Heart left ventricle (tissue), 16 donors: ENCODE measurements at regions not wholly inside any gene's neighbourhood (a gene's known extent, or its start where the extent isn't known, plus 50 kb on each side); places are given as distances from the start of the nearest gene placed in this dataset.

Experiments used
- ATAC-seq, 4 donors: fragments of 200-7000 bp; cut with Tn5 transposase; one replicate each; pipeline ENCODE4 v1.9.1; 2020 to 2022; ENCODE audit warnings: moderate library complexity in 4 of 4, mild to moderate bottlenecking in 3 of 4, moderate number of reproducible peaks in 1 of 4
- DNase-seq, 5 donors: peaks; one replicate each; pipeline ENCODE4 v3.0.0-alpha.2; 2020
- H3K27ac ChIP-seq, 12 donors: fragments of 200-600 bp; sonication (generic) in 4 of 12; one replicate each; pipeline versions ENCODE4 v1.5.0 to v1.8.0; 2016 to 2022; ENCODE audit warnings: mild to moderate bottlenecking in 2 of 12
- H3K27me3 ChIP-seq, 9 donors: fragments of 200-600 bp; sonication (generic) in 2 of 9; one replicate each; pipeline versions ENCODE4 v1.5.1 to v1.8.0; 2016 to 2022; ENCODE audit warnings: mild to moderate bottlenecking in 3 of 9
- H3K36me3 ChIP-seq, 9 donors: fragments of 200-600 bp; sonication (generic) in 2 of 9; one replicate each; pipeline versions ENCODE4 v1.5.0 to v1.8.0; 2018 to 2022; ENCODE audit warnings: mild to moderate bottlenecking in 2 of 9
- H3K4me1 ChIP-seq, 12 donors: fragments of 200-600 bp; sonication (generic) in 4 of 12; one replicate each; pipeline versions ENCODE4 v1.5.0 to v1.8.0; 2016 to 2022; ENCODE audit warnings: mild to moderate bottlenecking in 3 of 12
- H3K4me3 ChIP-seq, 12 donors: fragments of 200-600 bp; sonication (generic) in 4 of 12; one replicate each; pipeline versions ENCODE4 v1.5.0 to v1.8.0; 2017 to 2022; ENCODE audit warnings: mild to moderate bottlenecking in 9 of 12, moderate library complexity in 4 of 12
- H3K9me3 ChIP-seq, 12 donors: fragments of 200-600 bp; sonication (generic) in 4 of 12; one replicate each; pipeline versions ENCODE4 v1.5.0 to v1.8.0; 2016 to 2022; ENCODE audit warnings: mild to moderate bottlenecking in 1 of 12
- CTCF ChIP-seq, 12 donors: fragments of 200-600 bp; sonication (generic) in 4 of 12; IDR thresholded peaks; one replicate each; pipeline versions ENCODE4 v1.5.0 to v1.8.0; 2018 to 2022; ENCODE audit warnings: antibody characterized with exemption in 12 of 12, mild to moderate bottlenecking in 5 of 12
- POLR2A ChIP-seq, 2 donors: fragments of 450-650 bp; IDR thresholded peaks; one replicate each; pipeline ENCODE4 v1.6.1; 2017; ENCODE audit warnings: antibody characterized with exemption in 2 of 2, mild to moderate bottlenecking in 2 of 2, moderate library complexity in 2 of 2
- WGBS, 4 donors: extraction: QIAGEN DNeasy Blood & Tissue Kit in 2 of 4; methylation state at CpG; one replicate each; pipeline versions ENCODE4 v1.1.5 to v1.1.7; 2013 to 2018; 5-methylcytosine and 5-hydroxymethylcytosine counted together
- intact Hi-C, 10 donors: fragments of 100-400 bp; cut with DNase I; formaldehyde crosslinking; loops; one replicate each; pipeline versions ENCODE4 v1.11.1 to v1.14.2; 2022
- donor health status: ischemic (EF 13 %, LVEDD 7.1; RV severe dilation, severe dysfunction).
- donor health status: healthy with polysubstance abuse.
- donor health status: DM: no; HTN: yes; CAD: no.
- donor health status: DM: no; HTN: no; CAD: no.
- donor health status: ischemic (EF 25% LVEDD 6.9; RV normal size, moderate dysfunction).
- donor health status: ischemic (EF 25% LVEDD 5.7; RV mildly dilated, moderate dysfunction).
- donor health status: healthy.
- donor health status: DM: yes; HTN: yes; CAD: no.
- donor health status: ischemic (EF 35%, LVEDD 5.7; RV mildly dilated, moderate dysfunction).
- donor health status: nonischemic (EF 11% LVEDD 7.7; RV severe dilation, severe dysfunction).
- donor health status: DM: yes; HTN: yes; CAD: no.
- donor health status: PGD.
- donor health status: ischemic (EF 29% LVEDD 5.4; RV normal size, mild dysfunction).
- donor health status: nonischemic (EF 23%, LVEDD 6.1; RV moderate dilation, normal function).

GRCh38 chr10:33501161-33501560 is 166.7 kb upstream of the NRP1 start:
- H3K27me3 ChIP-seq: no peaks in the 10 kb centered on the region
- no peaks in the 10 kb centered on the region for H3K36me3 ChIP-seq
- H3K9me3 ChIP-seq: no peaks in the 10 kb centered on the region
- TF ChIP-seq POLR2A (IDR thresholded peaks at IDR 0.05) (no peak), CTCF (IDR thresholded peaks at IDR 0.05) (no peak)
- WGBS, 4 donors: 93 to 100% (median 99%) methylated on average over 1 of the region's 1 CpG
- H3K27ac ChIP-seq: no peak overlapping the region
- DNase-seq: no peak
- no peaks in the 10 kb centered on the region for H3K4me1 ChIP-seq
- intact Hi-C loops: no loop called here
- no peak for ATAC-seq
- H3K4me3 ChIP-seq: no peak overlapping the region

- Histone ChIP-seq H3K4me1 (peaks cover 0 to 18% (median 0%) of the 10 kb centered on the region in 12 donors), H3K27ac (no peak overlapping the region), H3K27me3 (no peaks in the 10 kb centered on the region), H3K9me3 (no peaks in the 10 kb centered on the region), H3K36me3 (no peaks in the 10 kb centered on the region), H3K4me3 (no peak overlapping the region)
- intact Hi-C loops: no loop called here
- WGBS, 4 donors: 72 to 79% (median 74%) methylated on average over 5 of the region's 5 CpGs
- no peak for DNase-seq
- ATAC-seq: no peak
- TF ChIP-seq POLR2A (IDR thresholded peaks at IDR 0.05) (no peak), CTCF (IDR thresholded peaks at IDR 0.05) (no peak)
Observed at GRCh38 chr10:33498391-33498891, 164.0 kb upstream of the NRP1 start.

GRCh38 chr10:33497338-33497737 is 162.9 kb upstream of the NRP1 start:
- intact Hi-C loops: no loop called here
- H3K4me3 ChIP-seq: no peak overlapping the region
- no peak for ATAC-seq

GRCh38 chr10:33496096-33496495 is 161.6 kb upstream of the NRP1 start:
- intact Hi-C loops: no loop called here

More at GRCh38 chr10:33497338-33497737, 162.9 kb upstream of the NRP1 start:
- peaks cover 0 to 28% (median 0%) of the 10 kb centered on the region in 12 donors for H3K4me1 ChIP-seq
- H3K9me3 ChIP-seq: no peaks in the 10 kb centered on the region
- 84 to 90% (median 89%) methylated on average over 3 of the region's 3 CpGs for WGBS, 4 donors
- DNase-seq: no peak
- H3K36me3 ChIP-seq: no peaks in the 10 kb centered on the region
- H3K27ac ChIP-seq: no peak overlapping the region
- no peaks in the 10 kb centered on the region for H3K27me3 ChIP-seq
- no peak for TF ChIP-seq POLR2A (IDR thresholded peaks at IDR 0.05)
- TF ChIP-seq CTCF (IDR thresholded peaks at IDR 0.05): no peak

More at GRCh38 chr10:33496096-33496495, 161.6 kb upstream of the NRP1 start:
- H3K27ac ChIP-seq: no peak overlapping the region
- H3K4me1 ChIP-seq: peaks cover 0 to 33% (median 0%) of the 10 kb centered on the region in 12 donors
- no peaks in the 10 kb centered on the region for H3K9me3 ChIP-seq
- DNase-seq (no peak), ATAC-seq (no peak)
- H3K27me3 ChIP-seq: no peaks in the 10 kb centered on the region
- no peak for TF ChIP-seq CTCF (IDR thresholded peaks at IDR 0.05)
- TF ChIP-seq POLR2A (IDR thresholded peaks at IDR 0.05): no peak
- no peak overlapping the region for H3K4me3 ChIP-seq
- 87 to 90% (median 89%) methylated on average over 4 of the region's 4 CpGs for WGBS, 4 donors
- H3K36me3 ChIP-seq: no peaks in the 10 kb centered on the region
